Fibroblast of skin of scalp (primary cell): ENCODE measurements at regions not wholly inside any gene's neighbourhood (a gene's known extent, or its start where the extent isn't known, plus 50 kb on each side); places are given as distances from the start of the nearest gene placed in this dataset.

Experiments used
- DNase-seq: peaks from one replicate; pipeline ENCODE4 v3.0.0-alpha.2; 2013

DNA sequence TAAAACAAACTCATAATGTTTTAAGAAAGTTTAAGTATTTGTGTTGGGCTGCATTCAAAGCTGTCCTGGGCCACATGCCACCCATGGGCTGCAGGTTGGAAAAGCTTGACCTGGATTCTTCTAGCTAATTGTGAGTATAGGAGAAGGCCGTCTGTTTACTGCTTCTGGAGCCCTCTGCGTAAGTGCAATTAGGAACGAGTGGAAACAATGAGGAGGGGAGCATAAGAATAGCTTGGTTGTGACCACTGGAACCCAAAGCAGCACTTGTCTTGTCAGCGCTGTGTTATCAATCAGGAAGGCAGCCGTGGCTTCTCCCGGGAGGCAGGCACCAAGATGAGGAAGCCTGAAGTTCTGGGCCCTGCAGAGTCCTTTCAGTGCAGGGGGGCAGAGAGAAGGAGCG, 110.4 kb upstream of the MBNL2 start:
- no peak for DNase-seq

DNA sequence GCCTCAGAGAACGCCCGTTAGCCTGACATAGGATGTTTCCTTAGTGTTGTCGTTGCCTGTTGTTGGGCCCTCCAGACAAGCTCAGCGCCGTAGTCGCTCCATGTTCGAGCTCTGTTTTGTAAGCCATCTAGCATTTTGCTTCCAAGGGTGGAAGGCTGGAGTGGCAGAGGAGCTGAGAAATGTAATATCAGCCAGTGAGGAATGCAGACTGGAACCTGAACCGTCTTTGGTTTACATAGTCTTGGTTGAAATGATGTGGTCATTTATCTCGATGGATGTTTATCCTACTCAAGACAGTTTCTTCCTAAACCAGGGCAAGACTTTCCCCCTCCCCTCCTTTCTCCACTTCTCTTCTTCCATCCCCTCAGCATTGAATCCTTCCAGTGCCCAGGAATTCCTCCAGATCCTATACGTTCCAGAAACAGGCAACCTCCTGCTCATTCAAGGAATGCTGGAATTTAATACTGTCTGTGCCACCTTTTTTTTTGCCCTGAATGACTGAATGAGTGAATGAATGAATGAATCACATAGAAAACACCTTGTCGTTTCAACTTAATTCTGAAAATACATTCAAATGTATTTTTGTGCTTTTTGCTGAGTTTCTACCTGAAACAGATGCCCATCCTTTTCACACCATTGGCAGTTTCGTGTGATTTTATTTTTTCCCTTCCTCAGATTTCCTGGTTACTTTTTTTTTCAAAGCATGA, 109.5 kb upstream of the MBNL2 start:
- no peak for DNase-seq

DNA sequence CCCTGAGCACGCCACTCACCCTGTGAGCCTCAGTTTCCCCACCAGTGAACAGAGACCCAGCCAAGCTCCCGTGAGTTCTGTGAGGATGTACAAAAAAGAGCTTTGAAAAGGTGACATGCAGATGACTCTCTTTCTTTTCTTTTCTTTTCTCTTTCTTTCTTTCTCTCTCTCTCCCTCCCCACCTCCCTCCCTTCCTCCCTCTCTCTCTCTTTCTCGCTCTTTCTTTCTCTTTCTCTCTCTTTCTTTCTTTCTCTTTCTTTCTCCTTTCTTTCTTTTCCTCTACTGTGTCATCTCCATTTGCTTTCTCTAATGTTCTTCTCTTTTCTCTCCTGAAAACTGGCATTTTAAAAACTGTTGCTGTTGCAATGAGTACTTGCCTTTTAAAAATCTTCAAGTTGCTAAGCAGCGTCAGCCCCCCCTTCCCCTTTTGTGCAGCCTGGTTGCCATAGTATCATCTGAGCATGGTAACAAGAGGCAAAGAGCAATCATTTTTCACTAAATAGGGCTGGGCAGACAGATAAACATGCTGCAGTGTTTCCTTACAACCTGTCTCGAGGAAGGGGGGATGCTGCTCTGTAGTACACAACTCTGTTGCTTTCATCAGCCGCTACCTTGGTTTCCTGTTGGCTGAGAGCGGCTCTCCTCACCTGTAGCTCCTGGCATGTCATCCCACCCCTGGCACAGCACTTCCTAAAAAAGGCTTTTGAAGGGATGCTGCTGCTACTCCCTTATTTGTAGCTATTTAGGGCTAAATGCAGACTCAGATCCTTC, 108.7 kb upstream of the MBNL2 start:
- DNase-seq: no peak

DNA sequence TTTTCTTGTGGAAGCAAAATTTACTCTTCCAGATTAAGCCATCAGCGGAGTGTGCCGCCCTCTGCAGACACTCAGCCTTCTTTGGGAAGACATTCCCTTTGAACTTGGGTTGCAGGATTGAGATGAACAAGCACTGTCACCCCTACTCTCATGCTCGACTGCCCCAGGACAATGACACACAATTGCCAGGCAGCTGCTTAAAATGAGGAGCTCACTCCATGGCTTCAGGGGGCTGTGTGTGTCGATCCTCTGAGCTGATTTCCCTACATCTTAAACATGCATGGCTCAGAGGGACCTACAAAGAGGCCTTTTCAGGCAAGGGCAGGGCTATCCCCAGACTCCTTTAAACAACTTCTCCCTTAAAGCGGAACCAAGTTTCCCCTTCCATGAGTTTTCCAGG, 107.5 kb upstream of the MBNL2 start:
- DNase-seq: no peak

DNA sequence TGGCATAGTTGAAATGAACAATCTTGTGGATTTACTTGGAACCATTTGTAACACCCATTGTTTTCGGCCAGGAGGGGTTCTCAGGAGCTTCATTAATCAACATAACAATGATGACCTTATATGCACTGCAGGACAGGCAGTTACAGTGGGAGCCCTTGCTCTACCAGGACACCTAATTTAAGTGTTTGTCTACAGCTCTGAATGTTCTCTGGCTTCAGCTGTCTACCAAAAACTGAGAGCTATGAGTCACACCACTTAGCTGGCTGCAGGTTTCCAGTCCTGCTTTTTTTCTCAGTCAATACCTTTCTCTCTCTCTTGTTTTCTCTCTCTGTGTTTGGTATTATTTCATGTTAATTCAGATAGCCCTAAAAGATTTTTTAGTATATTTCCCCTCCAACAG, 105.4 kb upstream of the MBNL2 start:
- DNase-seq: no peak

DNA sequence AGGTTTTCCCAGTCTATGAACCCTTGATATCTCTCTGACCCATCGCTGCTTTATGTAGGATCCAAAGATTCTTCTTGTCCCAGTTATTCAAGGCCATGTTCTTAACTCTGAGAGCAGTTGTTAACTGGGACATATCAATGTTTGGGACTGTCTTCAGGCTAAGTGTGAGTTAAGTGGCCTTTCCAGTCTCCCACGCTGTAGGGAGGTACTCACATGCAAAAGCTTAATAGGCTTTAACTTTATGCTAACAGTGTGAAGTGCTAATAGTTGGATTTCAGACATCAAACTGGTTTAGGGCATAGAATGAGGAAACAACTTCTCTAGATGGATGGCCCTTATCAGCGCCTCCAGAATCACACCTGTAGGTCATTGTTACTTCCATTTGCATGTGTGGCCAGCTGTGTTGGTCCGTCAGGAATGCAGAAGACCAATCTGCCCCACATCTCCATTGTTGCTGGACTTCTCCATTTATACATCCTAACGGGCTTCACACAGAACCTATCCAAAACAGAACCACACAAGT, 104.7 kb upstream of the MBNL2 start:
- DNase-seq: no peak

DNA sequence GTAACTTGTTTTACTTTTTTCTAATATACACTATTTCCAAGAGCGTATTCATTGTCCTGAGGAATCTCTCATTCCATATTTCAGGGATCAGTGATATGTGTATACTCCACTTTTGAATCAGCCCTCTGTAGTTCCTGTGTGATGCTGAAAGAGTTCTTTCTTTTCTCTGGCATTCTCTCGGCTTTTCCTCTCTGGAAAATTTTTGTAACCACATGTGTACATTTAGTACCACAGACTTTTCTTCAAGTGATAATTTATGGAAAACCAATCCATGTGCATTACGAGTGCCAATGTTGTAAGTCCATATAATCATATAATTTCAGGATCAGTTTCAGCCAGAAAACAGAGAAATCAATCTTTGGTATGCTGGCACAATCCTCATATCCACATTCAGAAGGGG, 102.2 kb upstream of the MBNL2 start:
- DNase-seq: no peak

DNA sequence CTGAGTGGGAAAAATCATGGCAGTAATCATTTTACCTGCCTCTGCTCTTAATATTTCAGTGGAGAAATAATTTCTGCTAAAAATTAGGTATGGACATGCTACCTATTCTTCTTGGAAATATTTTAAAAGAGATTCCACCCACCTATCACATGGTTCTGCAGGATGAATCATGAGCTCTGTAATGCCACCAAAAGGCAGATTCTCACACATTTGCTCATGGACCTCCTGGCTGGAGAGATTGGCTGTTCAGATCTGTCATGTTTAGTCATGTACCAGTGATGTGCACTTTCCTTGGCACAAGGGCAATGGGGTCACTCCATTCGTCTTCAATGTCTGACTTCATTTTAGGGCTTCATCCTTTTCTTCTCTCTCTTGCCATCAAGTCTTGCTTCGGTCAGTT, 101.8 kb upstream of the MBNL2 start:
- peak; percentile 34 for DNase-seq

DNA sequence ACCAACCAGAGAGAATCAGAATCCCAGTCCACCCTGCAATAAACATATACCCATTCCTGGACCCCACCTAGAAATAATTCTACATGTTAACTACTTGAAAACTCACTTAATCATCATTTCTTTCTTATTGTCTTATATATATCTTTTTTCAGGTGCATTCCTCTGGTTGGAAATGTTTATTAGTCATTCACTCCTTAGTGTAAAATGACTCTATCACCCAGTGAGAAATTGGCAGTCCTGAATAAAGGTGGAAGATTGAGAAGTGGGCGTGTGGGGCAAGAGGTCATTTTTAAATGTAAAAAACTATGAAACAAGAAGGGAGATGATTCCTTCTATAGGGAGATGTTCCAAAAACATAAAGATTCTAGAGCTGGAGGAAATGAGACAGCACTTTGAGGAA, 101.2 kb upstream of the MBNL2 start:
- no peak for DNase-seq

DNA sequence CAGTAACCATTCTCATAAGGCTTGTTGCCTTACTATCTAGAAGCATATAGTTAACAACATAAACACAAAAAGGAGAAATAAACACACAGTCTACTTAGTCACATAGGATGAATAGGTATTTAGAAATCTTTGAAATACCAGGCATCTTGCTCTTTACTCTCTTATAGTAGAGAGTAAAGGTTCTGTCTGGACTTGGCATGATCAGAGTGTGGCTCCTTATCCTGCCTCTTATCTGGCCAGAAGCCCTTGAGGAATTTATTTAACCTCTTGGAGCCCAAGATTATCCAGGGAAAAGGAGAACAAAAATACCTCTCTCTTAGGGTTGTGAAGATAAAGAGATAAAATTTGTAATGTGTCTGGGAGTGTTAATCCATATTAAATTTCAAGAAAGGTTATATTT, 100.2 kb upstream of the MBNL2 start:
- no peak for DNase-seq

DNA sequence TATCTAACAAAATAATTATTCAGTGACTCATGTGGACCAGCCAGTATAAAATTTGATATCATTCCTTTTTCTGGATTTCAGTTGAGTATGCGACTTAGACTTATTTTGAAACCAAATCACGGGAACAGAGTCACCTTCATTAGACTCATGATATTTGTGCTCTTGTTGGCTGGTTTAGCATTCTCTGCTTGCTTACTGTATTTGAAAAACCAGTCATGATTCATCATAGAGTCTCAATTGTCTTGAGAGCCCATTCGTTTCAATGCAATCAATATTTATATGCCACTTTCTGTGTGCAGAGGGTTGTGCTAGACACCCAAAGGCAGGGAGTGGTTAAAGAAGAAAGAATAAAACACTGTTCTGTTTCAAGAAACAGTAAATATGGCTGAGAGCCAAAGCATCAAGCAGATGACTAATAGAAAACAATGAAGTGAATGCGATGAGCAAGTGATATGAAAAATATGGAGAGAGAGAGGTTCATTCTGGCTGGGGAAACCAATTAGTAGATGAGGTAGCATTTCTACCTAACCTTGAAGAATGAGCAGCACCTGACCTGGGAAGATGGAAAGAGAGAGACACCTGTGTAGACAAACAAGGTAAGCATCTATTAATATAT, 99.6 kb upstream of the MBNL2 start:
- peak; percentile 75 for DNase-seq

DNA sequence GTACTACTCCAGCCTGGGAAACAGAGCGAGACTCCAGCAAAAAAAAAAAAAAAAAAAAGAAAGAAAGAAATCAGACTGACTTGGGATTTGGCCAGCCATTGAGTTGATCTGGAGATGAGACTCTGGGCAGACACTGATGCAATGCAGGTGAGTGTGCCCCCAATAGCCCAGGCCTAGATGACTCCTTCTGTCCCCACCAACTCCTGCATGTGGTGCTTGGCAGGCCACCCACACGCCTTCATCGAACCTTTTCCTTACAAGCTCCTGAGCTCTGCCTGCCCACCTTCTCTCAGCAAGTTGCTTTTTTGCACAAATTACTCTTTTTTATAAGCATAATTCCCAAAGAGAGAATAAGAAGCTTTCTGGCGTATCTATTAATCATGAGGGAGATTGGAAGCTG, 97.9 kb upstream of the MBNL2 start:
- no peak for DNase-seq

DNA sequence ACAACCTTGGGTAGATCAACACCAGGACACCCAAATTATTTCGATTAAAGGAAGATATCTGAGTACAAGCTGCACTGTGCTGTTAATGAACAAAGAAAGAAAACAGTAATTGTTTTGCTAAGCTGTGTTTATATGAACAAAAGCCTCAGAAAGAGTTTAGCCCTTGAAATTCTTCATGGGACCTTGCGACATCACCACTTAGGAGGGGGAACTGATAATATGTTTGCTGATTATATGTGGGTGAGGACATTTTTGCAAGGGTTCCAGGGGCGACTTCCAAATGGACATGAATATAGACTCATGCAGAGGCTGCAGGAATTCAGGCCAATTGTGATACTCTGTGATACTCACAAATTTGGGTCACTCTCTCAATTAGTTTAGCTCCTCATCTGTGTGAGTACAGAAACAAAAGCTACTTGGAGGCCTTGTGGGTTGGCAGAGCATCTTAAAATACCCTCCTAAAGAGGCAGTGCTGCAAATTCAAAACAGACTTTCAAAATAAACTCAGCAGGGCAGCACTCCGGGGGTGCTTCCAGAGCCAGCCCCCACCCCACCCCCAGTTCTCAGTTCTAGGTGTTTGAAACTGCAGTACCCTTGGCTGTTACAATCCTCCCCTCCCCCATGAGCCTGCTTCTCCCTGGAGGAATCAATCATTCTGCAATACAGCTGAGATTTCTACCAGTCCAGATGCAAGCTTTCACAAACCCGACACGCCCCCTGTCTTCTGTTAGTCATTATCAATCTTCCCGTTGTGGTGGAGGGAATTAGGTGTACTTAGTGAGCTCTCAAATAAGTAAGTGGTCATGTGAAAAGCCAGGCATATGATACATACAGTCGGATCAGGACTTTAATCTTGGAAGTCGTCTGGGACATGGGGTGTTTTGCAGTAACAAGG, 97.0 kb upstream of the MBNL2 start:
- DNase-seq: peak; percentile 84

DNA sequence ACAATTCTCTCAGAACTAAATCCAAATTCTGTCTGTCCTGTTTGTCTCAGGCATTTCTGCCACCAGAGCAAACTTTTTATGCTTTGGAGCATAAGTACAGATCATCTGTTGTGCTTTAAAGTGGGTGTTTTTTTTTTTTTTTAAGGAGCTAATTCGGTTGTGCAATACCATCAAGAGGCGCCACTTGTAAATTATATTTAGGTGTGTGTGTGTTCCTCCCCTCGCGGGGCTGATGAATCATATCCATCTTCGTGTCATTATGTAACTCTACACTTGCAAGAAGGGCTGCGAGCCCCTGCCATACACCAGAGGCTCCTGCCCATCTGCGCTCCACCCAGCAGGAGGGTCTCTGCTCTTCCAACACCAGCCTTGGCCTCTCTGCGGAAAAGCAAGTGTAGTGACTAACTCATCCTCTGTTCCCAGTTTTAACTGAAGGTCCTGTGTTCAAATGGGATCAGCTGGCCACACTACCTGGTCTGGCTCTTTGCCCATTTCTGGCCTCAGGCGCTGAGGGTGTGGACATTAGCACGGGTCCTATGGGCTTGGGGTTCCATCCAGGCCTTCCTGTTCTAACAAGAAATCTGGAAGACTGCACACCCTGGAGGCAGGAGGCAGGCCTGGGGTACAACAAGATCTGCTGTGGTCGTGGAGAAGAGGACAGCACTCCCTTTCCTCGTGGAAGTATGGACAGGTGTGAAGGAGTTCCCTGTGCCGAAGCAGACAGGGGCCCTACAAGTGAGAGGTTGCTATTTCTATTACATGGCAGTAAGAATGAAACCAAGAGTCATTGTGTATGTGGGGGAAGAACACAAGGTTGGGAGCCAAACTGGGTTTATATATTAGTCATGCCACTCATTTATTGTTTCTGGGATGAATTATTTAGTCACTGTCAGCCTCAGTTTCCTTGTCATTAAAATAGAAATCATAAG, 96.1 kb upstream of the MBNL2 start:
- peak; percentile 52 for DNase-seq

DNA sequence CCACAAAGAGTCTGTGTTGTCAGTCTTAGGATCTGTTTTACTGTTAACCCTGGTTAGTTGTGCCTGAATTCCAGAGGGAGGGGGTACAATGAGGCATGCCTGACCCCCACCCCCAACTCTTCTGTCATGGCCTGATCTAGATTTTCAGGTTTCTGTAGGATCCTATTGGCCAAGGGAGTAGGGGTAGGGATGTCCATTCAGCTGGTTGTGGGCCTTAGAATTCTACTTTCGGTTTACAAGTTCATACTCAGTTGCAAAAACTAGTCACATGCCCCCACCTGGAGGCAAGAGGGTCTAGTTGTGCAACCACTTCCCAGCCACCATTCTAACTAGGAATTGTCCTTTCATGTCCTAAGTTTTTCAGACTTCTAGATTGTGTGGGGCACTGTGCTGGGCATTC, 94.3 kb upstream of the MBNL2 start:
- DNase-seq: no peak

DNA sequence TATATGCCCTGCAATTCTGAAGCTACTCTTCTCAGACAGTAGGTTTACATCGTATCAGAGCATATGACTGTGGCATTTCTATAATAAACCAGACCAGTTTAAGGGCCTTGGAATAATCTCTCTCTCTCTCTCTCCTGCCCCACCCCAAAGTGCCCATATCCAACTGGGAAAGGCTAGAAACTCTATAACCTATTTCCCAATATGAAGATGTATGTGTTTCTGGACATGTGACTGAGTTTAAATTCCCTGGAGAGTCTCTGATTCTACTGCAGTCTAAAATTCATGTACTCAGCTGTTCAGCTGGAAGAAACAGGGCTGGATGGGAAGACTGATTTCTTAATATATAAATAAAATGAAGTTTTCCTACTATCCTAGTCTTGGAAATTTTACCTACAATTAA, 91.9 kb upstream of the MBNL2 start:
- no peak for DNase-seq

DNA sequence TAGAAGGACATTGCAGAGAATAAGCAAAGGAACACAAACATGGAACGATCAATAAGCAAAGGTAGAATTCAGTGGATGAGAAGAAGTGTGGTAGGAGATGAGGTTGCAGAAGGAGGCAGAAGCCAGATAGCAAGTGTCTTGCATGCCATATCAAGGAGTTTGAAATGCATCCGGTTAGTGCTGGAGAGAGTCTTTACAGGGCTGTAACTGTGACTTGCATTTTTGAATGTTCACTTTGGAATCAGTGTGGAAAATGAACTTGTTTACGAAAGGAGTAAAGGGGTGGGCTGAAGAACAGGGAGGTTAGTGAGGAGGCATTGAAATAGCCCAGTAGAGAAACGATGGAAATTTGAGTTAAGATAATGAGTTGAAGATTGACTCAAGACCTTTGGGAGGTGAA, 90.7 kb upstream of the MBNL2 start:
- no peak for DNase-seq

DNA sequence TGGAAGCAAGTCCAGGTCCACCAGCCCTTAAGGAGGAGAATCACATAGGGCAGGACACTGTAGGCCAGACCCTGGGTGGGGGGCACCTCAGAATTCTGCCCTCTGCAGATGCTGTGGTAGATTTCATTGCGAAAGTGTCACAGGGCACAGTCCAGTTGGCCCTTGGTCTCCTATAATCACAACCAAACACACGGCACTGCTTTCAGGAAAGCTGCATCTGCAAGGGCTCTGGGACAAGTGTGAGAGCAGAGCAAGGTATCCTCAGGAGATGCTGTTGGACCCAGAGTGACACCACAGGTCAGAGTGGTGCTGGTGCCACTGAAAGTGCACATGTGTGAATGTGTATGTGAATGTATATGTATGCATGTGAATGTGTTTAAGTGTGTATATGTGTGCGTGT, 88.6 kb upstream of the MBNL2 start:
- no peak for DNase-seq

DNA sequence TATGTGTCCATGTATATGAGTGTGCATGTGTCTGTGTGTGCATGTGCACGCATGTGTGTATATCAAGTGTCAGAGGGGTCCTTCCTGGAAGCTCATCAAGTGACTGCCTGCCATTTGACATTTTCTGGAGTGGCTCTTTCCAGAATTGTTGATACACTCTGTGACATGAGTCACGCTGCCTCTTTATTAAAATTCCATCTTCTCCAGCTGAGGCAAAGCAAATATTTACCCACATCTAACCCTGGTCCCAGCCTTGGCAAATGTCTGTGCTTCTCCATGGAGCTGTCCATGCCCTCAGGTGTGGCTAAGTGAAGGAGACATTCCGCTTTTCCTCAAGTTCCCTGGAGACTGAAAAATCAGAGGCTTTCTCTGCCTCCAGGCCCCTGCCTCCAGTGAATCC, 88.2 kb upstream of the MBNL2 start:
- no peak for DNase-seq

DNA sequence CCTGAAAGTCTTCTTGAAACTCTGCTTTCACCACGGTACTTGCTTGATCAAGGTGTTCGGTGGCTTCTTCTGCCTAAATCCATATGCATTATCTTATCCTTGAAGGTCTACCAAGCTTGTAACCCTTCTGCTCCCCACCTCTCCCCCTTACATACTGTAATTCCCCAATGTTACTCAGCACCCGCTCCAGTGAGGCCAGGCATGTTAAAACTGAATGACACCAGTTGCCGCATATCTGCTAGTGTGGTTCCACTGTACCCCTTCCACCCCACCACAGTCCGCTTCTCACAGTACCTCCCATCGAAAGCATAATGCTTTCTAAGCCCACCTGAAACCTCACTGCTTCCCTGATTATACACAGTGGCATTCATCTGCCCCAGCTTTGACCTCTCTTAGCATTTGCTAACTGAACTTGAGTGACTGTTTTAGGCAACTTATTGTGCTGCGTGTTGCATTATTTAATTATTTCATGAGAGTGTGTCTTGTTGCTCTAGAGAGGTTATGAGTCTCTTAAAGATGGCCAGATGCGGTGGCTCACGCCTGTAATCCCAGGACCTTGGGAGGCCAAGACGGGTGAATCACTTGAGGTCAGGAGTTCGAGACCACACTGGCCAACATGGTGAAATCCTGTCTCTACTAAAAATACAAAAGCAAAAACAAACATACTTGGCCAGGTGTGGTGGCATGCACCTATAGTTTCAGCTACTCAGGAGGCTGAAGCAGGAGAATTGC, 87.6 kb upstream of the MBNL2 start:
- DNase-seq: no peak

DNA sequence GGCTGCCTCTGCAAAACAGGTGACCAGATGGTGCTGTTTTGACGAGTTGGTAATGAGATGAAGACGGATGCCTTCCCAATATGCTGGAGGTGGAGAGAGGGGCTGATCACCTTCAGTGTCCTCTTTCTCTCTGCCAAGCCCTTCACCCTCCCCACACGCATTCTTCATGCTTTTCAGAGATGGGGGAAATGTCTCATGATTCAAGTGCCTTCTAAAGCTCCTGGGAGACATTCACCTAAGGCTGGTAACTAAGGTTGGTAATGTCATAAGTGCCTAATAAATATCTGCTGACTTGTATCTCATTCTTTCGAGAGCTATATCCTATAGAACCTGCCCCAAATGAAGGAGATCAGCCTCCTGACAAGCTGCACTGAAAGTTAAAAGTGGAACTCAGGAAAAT, 86.2 kb upstream of the MBNL2 start:
- DNase-seq: no peak
